ENCODE measurements at regions not wholly inside any gene's neighbourhood (a gene's known extent, or its start where the extent isn't known, plus 50 kb on each side); places are given as distances from the start of the nearest gene placed in this dataset.

GRCh38 chr14:53215101-53215500 lies 62.0 kb upstream of the DDHD1 start:
- no peak for DNase-seq (ENCODE audit: low read depth)

- DNase-seq (ENCODE audit: low read depth), result no peak
Measured at GRCh38 chr14:53214384-53214783, 61.3 kb upstream of the DDHD1 start.

GRCh38 chr14:53213761-53214160 lies 60.6 kb upstream of the DDHD1 start:
- no peak for DNase-seq (ENCODE audit: low read depth)

GRCh38 chr14:53209370-53209769 lies 56.2 kb upstream of the DDHD1 start:
- DNase-seq (ENCODE audit: low read depth), result no peak
